ENCODE measurements at regions not wholly inside any gene's neighbourhood (a gene's known extent, or its start where the extent isn't known, plus 50 kb on each side); places are given as distances from the start of the nearest gene placed in this dataset. TPM values are rescaled to one million over a fixed set of nuclear protein-coding genes. Genes with fewer than 3 reads are reported as not detected.

GRCh38 chr1:10961300-10961833 is 51.1 kb upstream of the TARDBP start (continued):
- TF ChIP-seq CTCF (IDR thresholded peaks at IDR 0.05; ENCODE audit: low read depth, low read length, missing input control) (no peak), RAD21 (IDR thresholded peaks at IDR 0.05) (no peak)

GRCh38 chr1:10962483-10962882 is 50.0 kb upstream of the TARDBP start:
- no peaks in the 10 kb centered on the region for H3K27me3 ChIP-seq (ENCODE audit: control insufficient read depth in 4 of 4, insufficient read depth in 4 of 4, low read length in 3 of 4)
- peaks cover 0 to 8% (median 4%) of the 10 kb centered on the region in 4 donors for H3K4me1 ChIP-seq (ENCODE audit: control insufficient read depth in 4 of 4, insufficient read depth in 4 of 4, low read length in 3 of 4)
- H3K36me3 ChIP-seq (ENCODE audit: control insufficient read depth in 4 of 4, insufficient read depth in 3 of 4, low read depth in 1 of 4, low read length in 3 of 4), result no peaks in the 10 kb centered on the region
- no peak overlapping the region for H3K9ac ChIP-seq (ENCODE audit: low read depth in 1 of 2, low read length in 2 of 2)
- H3K9me3 ChIP-seq (ENCODE audit: control insufficient read depth in 4 of 4, low read length in 3 of 4), result no peaks in the 10 kb centered on the region
- TF ChIP-seq TAF1 (conservative IDR thresholded peaks at IDR 0.05), result no peak
- TF ChIP-seq RAD21 (IDR thresholded peaks at IDR 0.05), result no peak
- no peak for TF ChIP-seq HNF4A (conservative IDR thresholded peaks at IDR 0.05)
- TF ChIP-seq HNF4G (IDR thresholded peaks at IDR 0.05), result no peak
- TF ChIP-seq ATF3 (IDR thresholded peaks at IDR 0.05), result no peak
- no peak for TF ChIP-seq FOXA1 (IDR thresholded peaks at IDR 0.05)
- TF ChIP-seq ZBTB33 (IDR thresholded peaks at IDR 0.05), result no peak
- no peak for TF ChIP-seq NR2F2 (IDR thresholded peaks at IDR 0.05)
- TF ChIP-seq RXRA (IDR thresholded peaks at IDR 0.05), result no peak
- TF ChIP-seq SP1 (IDR thresholded peaks at IDR 0.05), result no peak
- no peak for TF ChIP-seq FOXA2 (IDR thresholded peaks at IDR 0.05)
- TF ChIP-seq JUND (IDR thresholded peaks at IDR 0.05), result no peak
- TF ChIP-seq EGR1 (IDR thresholded peaks at IDR 0.05; ENCODE audit: low read depth in 2 of 2), result no peak
- 34% methylated on average over 4 of the region's 4 CpGs for WGBS
- no peak overlapping the region for H3K4me3 ChIP-seq (ENCODE audit: low read depth in 1 of 3, low read length in 3 of 3)
- no peak overlapping the region for H3K27ac ChIP-seq (ENCODE audit: low read depth in 1 of 2, low read length in 2 of 2)
- DNase-seq (ENCODE audit: low spot score), result peak; percentile 52

Small RNAs in the stretch of these regions (small RNA-seq; reads per million reads assigned to genes)
- not detected for gene HSPE1P24
